MM.1S (cell line): ENCODE measurements at regions not wholly inside any gene's neighbourhood (a gene's known extent, or its start where the extent isn't known, plus 50 kb on each side); places are given as distances from the start of the nearest gene placed in this dataset.

Experiments
- EZH2 ChIP-seq: fragments of 300-600 bp; sonication (generic); optimal IDR thresholded peaks from 2 replicates; pipeline ENCODE3; 2017; ENCODE audit warnings: low read depth, mild to moderate bottlenecking, antibody characterized with exemption, low read length, mixed read lengths
- EZH2phosphoT487 ChIP-seq: fragments of 300-600 bp; sonication (generic); IDR thresholded peaks from 2 replicates; pipeline ENCODE4 v1.6.1; 2018; ENCODE audit warnings: antibody characterized with exemption, low read length
- TF ChIP-seq, protein P1 (sequence below): fragments of 300-600 bp; sonication (generic); IDR thresholded peaks from 2 replicates; pipeline ENCODE4 v1.5.1; 2016; ENCODE audit warnings: antibody characterized with exemption, low read length, mixed read lengths

DNA sequence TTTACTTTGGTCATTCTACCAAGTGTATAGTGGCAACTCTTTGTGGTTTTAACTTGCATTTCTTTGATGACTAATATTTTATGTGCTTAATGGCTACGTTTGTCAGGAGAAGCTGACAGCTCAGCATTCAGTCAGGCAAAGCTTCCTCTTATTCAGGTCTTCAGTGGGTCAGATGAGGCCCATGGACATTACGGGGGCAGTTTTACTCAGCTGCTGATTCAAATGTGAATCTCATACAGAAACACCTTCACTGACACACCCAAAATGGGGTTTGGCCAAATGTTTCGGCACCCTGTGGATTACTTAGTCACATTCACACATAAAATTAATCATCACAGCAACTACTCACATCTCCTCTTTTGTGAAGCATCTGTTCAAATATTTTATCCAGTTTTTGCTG lies 104.9 kb upstream of the PLD5 start:
- TF ChIP-seq, protein P1, sequence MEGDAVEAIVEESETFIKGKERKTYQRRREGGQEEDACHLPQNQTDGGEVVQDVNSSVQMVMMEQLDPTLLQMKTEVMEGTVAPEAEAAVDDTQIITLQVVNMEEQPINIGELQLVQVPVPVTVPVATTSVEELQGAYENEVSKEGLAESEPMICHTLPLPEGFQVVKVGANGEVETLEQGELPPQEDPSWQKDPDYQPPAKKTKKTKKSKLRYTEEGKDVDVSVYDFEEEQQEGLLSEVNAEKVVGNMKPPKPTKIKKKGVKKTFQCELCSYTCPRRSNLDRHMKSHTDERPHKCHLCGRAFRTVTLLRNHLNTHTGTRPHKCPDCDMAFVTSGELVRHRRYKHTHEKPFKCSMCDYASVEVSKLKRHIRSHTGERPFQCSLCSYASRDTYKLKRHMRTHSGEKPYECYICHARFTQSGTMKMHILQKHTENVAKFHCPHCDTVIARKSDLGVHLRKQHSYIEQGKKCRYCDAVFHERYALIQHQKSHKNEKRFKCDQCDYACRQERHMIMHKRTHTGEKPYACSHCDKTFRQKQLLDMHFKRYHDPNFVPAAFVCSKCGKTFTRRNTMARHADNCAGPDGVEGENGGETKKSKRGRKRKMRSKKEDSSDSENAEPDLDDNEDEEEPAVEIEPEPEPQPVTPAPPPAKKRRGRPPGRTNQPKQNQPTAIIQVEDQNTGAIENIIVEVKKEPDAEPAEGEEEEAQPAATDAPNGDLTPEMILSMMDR = no peak
- TF ChIP-seq EZH2phosphoT487 (no peak), EZH2 (no peak)
